GM21723 (cell line): ENCODE measurements at regions not wholly inside any gene's neighbourhood (a gene's known extent, or its start where the extent isn't known, plus 50 kb on each side); places are given as distances from the start of the nearest gene placed in this dataset.
"Not testable (repeated sequence)": the region's sequence is repeated elsewhere in the genome, so short reads cannot be mapped to it uniquely, and the experiment has no call there.

ENCODE experiments used
- ATAC-seq: cut with Tn5 transposase; IDR thresholded peaks from one replicate; pipeline ENCODE4 v1.9.1; 2021; ENCODE audit warnings: mild to moderate bottlenecking, moderate library complexity; ENCODE audit not compliant: unreplicated experiment

- ATAC-seq = not testable (repeated sequence)
Observed at GRCh38 chr5:42868417-42868816, 56.7 kb upstream of the SELENOP start.

GRCh38 chr5:42864749-42865148 is 53.1 kb upstream of the SELENOP start:
- ATAC-seq = not testable (repeated sequence)
